Neural cell (in vitro differentiated cells): ENCODE measurements at regions not wholly inside any gene's neighbourhood (a gene's known extent, or its start where the extent isn't known, plus 50 kb on each side); places are given as distances from the start of the nearest gene placed in this dataset.

Experiments used
- H2AFZ ChIP-seq: fragments of 200-600, 300-800 bp; sonication (generic), shearing (Covaris generic); 2 replicates; pipeline ENCODE4 v1.6.0; 2014; ENCODE audit warnings: low read depth, mild to moderate bottlenecking, antibody characterized with exemption, low read length, moderate library complexity
- H3F3A ChIP-seq: fragments of 200-600 bp; shearing (Covaris generic); 2 replicates; pipeline ENCODE4 v1.6.1; 2016; ENCODE audit warnings: mild to moderate bottlenecking, moderate library complexity, mixed read lengths, antibody characterized with exemption, low read length; ENCODE audit not compliant: insufficient read depth, poor library complexity, severe bottlenecking
- H3K27ac ChIP-seq: fragments of 200-600, 300-800 bp; sonication (generic), shearing (Covaris generic); 2 replicates; pipeline ENCODE4 v1.5.1; 2014; ENCODE audit warnings: mild to moderate bottlenecking, low read length, moderate library complexity
- H3K27me3 ChIP-seq: fragments of 300-800, 200-600 bp; sonication (generic), shearing (Covaris generic); 2 replicates; pipeline ENCODE4 v1.6.0; 2014; ENCODE audit warnings: mild to moderate bottlenecking, low read depth, low read length, moderate library complexity; ENCODE audit not compliant: insufficient read depth
- H3K36me3 ChIP-seq: fragments of 300-800, 200-600 bp; sonication (generic), shearing (Covaris generic); 2 replicates; pipeline ENCODE4 v1.5.1; 2014; ENCODE audit warnings: mild to moderate bottlenecking, antibody characterized with exemption, low read length, moderate library complexity; ENCODE audit not compliant: insufficient read depth
- H3K4me2 ChIP-seq: fragments of 300-800, 200-600 bp; sonication (generic), shearing (Covaris generic); 2 replicates; pipeline ENCODE4 v1.6.0; 2014; ENCODE audit warnings: mild to moderate bottlenecking, low read length
- H3K4me3 ChIP-seq: fragments of 300-800, 200-600 bp; sonication (generic), shearing (Covaris generic); 2 replicates; pipeline ENCODE4 v1.5.1; 2014; ENCODE audit warnings: mild to moderate bottlenecking, low read length, moderate library complexity
- H3K79me2 ChIP-seq: fragments of 200-600 bp; shearing (Covaris generic); replicated peaks from 2 replicates; pipeline ENCODE4 v1.6.0; 2014; ENCODE audit warnings: mild to moderate bottlenecking, low read length, moderate library complexity; ENCODE audit not compliant: insufficient read depth
- H3K9ac ChIP-seq: fragments of 300-800, 200-600 bp; sonication (generic), shearing (Covaris generic); 2 replicates; pipeline ENCODE4 v1.6.1; 2016; ENCODE audit warnings: mild to moderate bottlenecking, low read length, mixed read lengths
- H3K9me2 ChIP-seq: fragments of 200-600 bp; shearing (Covaris generic); 2 replicates; pipeline ENCODE4 v1.6.1; 2016; ENCODE audit warnings: mild to moderate bottlenecking, low read length, mixed read lengths; ENCODE audit not compliant: insufficient read depth
- H3K9me3 ChIP-seq: fragments of 200-600, 300-800 bp; sonication (generic), shearing (Covaris generic); 2 replicates; pipeline ENCODE4 v1.6.1; 2016; ENCODE audit warnings: mild to moderate bottlenecking, mixed run types, low read length, moderate library complexity, mixed read lengths
- H4K20me1 ChIP-seq: fragments of 200-600 bp; shearing (Covaris generic); 2 replicates; pipeline ENCODE4 v1.6.1; 2016; ENCODE audit warnings: mild to moderate bottlenecking, mixed run types; ENCODE audit not compliant: insufficient read depth
- CTCF ChIP-seq: fragments of 450-650 bp; IDR thresholded peaks from 2 replicates; pipeline ENCODE4 v1.5.1; 2014; ENCODE audit warnings: antibody characterized with exemption, mild to moderate bottlenecking, moderate library complexity; ENCODE audit not compliant: poor library complexity, severe bottlenecking
- EP300 ChIP-seq: fragments of 450-650 bp; conservative IDR thresholded peaks from 2 replicates; pipeline ENCODE4 v1.6.1; 2014; ENCODE audit warnings: antibody characterized with exemption, mild to moderate bottlenecking, moderate library complexity; ENCODE audit not compliant: poor library complexity, severe bottlenecking
- EZH2 ChIP-seq: fragments of 200-600, 300-800 bp; shearing (Covaris generic), sonication (generic); IDR thresholded peaks from 2 replicates; pipeline ENCODE4 v1.6.1; 2014; ENCODE audit warnings: antibody characterized with exemption, low read length, borderline replicate concordance, mild to moderate bottlenecking; ENCODE audit not compliant: insufficient read depth, poor library complexity, severe bottlenecking
- MXI1 ChIP-seq: fragments of 450-650 bp; conservative IDR thresholded peaks from 2 replicates; pipeline ENCODE4 v1.6.1; 2014; ENCODE audit warnings: antibody characterized with exemption, mild to moderate bottlenecking; ENCODE audit not compliant: poor library complexity, severe bottlenecking
- POLR2AphosphoS5 ChIP-seq: IDR thresholded peaks from 2 replicates; pipeline ENCODE4 v1.6.1; 2012
- RAD21 ChIP-seq: fragments of 450-650 bp; conservative IDR thresholded peaks from 2 replicates; pipeline ENCODE4 v1.6.1; 2014; ENCODE audit warnings: antibody characterized with exemption, mild to moderate bottlenecking, moderate library complexity
- SMC3 ChIP-seq: fragments of 450-650 bp; conservative IDR thresholded peaks from 2 replicates; pipeline ENCODE4 v1.6.1; 2014; ENCODE audit warnings: antibody characterized with exemption, mild to moderate bottlenecking, moderate library complexity; ENCODE audit not compliant: poor library complexity
- TAF1 ChIP-seq: IDR thresholded peaks from 2 replicates; pipeline ENCODE4 v1.6.1; 2012; ENCODE audit warnings: low read depth
- TF ChIP-seq, protein P1 (sequence below): IDR thresholded peaks from 2 replicates; pipeline ENCODE4 v1.6.1; 2012; ENCODE audit warnings: borderline replicate concordance

- no peak overlapping the region for H3K9ac ChIP-seq
- H4K20me1 ChIP-seq: no peaks in the 10 kb centered on the region
- H3K4me3 ChIP-seq: no peak overlapping the region
- no peaks in the 10 kb centered on the region for H3K9me3 ChIP-seq
- no peak overlapping the region for H2AFZ ChIP-seq
- no peaks in the 10 kb centered on the region for H3K79me2 ChIP-seq
- TF ChIP-seq, protein P1, sequence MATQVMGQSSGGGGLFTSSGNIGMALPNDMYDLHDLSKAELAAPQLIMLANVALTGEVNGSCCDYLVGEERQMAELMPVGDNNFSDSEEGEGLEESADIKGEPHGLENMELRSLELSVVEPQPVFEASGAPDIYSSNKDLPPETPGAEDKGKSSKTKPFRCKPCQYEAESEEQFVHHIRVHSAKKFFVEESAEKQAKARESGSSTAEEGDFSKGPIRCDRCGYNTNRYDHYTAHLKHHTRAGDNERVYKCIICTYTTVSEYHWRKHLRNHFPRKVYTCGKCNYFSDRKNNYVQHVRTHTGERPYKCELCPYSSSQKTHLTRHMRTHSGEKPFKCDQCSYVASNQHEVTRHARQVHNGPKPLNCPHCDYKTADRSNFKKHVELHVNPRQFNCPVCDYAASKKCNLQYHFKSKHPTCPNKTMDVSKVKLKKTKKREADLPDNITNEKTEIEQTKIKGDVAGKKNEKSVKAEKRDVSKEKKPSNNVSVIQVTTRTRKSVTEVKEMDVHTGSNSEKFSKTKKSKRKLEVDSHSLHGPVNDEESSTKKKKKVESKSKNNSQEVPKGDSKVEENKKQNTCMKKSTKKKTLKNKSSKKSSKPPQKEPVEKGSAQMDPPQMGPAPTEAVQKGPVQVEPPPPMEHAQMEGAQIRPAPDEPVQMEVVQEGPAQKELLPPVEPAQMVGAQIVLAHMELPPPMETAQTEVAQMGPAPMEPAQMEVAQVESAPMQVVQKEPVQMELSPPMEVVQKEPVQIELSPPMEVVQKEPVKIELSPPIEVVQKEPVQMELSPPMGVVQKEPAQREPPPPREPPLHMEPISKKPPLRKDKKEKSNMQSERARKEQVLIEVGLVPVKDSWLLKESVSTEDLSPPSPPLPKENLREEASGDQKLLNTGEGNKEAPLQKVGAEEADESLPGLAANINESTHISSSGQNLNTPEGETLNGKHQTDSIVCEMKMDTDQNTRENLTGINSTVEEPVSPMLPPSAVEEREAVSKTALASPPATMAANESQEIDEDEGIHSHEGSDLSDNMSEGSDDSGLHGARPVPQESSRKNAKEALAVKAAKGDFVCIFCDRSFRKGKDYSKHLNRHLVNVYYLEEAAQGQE: no peak
- TF ChIP-seq RAD21 (no peak), EZH2 (no peak), MXI1 (no peak), CTCF (no peak), TAF1 (no peak), SMC3 (no peak), POLR2AphosphoS5 (no peak), EP300 (no peak)
- no peak overlapping the region for H3K4me2 ChIP-seq
- no peaks in the 10 kb centered on the region for H3K9me2 ChIP-seq
- H3K27ac ChIP-seq: no peak overlapping the region
- H3F3A ChIP-seq: no peaks in the 10 kb centered on the region
- no peaks in the 10 kb centered on the region for H3K36me3 ChIP-seq
- no peaks in the 10 kb centered on the region for H3K27me3 ChIP-seq
Observed at GRCh38 chr4:4704267-4704666, 155.2 kb upstream of the MSX1 start.

DNA sequence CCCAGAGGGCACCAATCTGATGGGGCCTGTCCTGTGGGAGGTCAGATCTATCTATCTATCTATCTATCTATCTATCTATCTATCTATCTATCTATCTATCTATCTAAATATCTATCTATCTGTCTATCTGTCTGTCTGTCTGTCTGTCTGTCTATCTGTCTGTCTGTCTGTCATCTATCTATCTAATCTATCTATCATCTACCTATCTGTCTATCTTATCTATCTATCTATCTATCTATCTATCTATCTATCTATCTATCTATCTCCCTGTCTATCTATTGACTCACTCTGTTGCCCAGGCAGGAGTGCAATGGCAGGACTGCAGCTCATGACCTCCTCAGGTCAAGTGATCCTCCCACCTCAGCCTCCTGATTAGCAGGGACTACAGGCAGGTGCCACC lies 155.7 kb upstream of the STX18 start:
- no peak overlapping the region for H3K27ac ChIP-seq
- no peaks in the 10 kb centered on the region for H3K9me3 ChIP-seq
- no peaks in the 10 kb centered on the region for H3K36me3 ChIP-seq
- H3K9me2 ChIP-seq: no peaks in the 10 kb centered on the region
- no peaks in the 10 kb centered on the region for H3K79me2 ChIP-seq
- no peak overlapping the region for H3K4me3 ChIP-seq
- H2AFZ ChIP-seq: no peak overlapping the region
- H3K9ac ChIP-seq: no peak overlapping the region
- H3K4me2 ChIP-seq: no peak overlapping the region
- TF ChIP-seq POLR2AphosphoS5 (no peak), TAF1 (no peak), MXI1 (no peak), RAD21 (no peak), EP300 (no peak), SMC3 (no peak), EZH2 (no peak), CTCF (no peak)
- TF ChIP-seq, protein P1: no peak
- H3F3A ChIP-seq: no peaks in the 10 kb centered on the region
- no peaks in the 10 kb centered on the region for H4K20me1 ChIP-seq
- H3K27me3 ChIP-seq: no peaks in the 10 kb centered on the region
